Esophagus (tissue), 2 donors: ENCODE measurements at regions not wholly inside any gene's neighbourhood (a gene's known extent, or its start where the extent isn't known, plus 50 kb on each side); places are given as distances from the start of the nearest gene placed in this dataset.

Experiments
- H3K27ac ChIP-seq, 2 donors: one replicate each; pipeline ENCODE4 v1.5.1; 2013; ENCODE audit warnings: low read depth in 2 of 2, mild to moderate bottlenecking in 2 of 2, inconsistent platforms in 1 of 2, low read length in 1 of 2, moderate library complexity in 1 of 2
- H3K27me3 ChIP-seq, 2 donors: one replicate each; pipeline ENCODE4 v1.6.1; 2013; ENCODE audit warnings: low read length in 2 of 2, control low read depth in 1 of 2, mild to moderate bottlenecking in 1 of 2; ENCODE audit not compliant: insufficient read depth in 2 of 2, control insufficient read depth in 1 of 2
- H3K36me3 ChIP-seq, 2 donors: one replicate each; pipeline ENCODE4 v1.6.1; 2013; ENCODE audit warnings: low read length in 1 of 2; ENCODE audit not compliant: control insufficient read depth in 2 of 2, insufficient read depth in 2 of 2
- H3K4me1 ChIP-seq, 2 donors: one replicate each; pipeline ENCODE4 v1.6.1; 2013; ENCODE audit warnings: low read length in 1 of 2; ENCODE audit not compliant: control insufficient read depth in 2 of 2, insufficient read depth in 2 of 2
- H3K4me3 ChIP-seq, 2 donors: one replicate each; pipeline ENCODE4 v1.5.1; 2013; ENCODE audit warnings: low read length in 2 of 2, mild to moderate bottlenecking in 2 of 2, low read depth in 1 of 2, moderate library complexity in 1 of 2
- H3K9me3 ChIP-seq, 2 donors: one replicate each; pipeline ENCODE4 v1.6.1; 2013; ENCODE audit warnings: mild to moderate bottlenecking in 2 of 2, low read depth in 1 of 2, low read length in 1 of 2, moderate library complexity in 1 of 2; ENCODE audit not compliant: control insufficient read depth in 2 of 2, insufficient read depth in 1 of 2
- WGBS, 2 donors: extraction: QIAGEN DNeasy Blood & Tissue Kit; methylation state at CpG; one replicate each; pipeline ENCODE4 v1.1.7; 2013; 5-methylcytosine and 5-hydroxymethylcytosine counted together
- donor health status: healthy with polysubstance abuse.
- donor health status: Bipolar disorder and iron deficiency.

GRCh38 chr9:105083256-105083655 is 155.3 kb upstream of the ABCA1 start:
- Histone ChIP-seq H3K9me3 (no peaks in the 10 kb centered on the region), H3K4me1 (no peaks in the 10 kb centered on the region), H3K4me3 (no peak overlapping the region), H3K36me3 (no peaks in the 10 kb centered on the region), H3K27ac (no peak overlapping the region), H3K27me3 (no peaks in the 10 kb centered on the region)
- WGBS, 2 donors: 67% methylated on average over 2 of the region's 2 CpGs

GRCh38 chr9:105087910-105088898 is 156.2 kb upstream of the SLC44A1 start:
- WGBS, 2 donors: 40 to 54% methylated on average over 4 of the region's 4 CpGs
- Histone ChIP-seq H3K36me3 (no peaks in the 10 kb centered on the region), H3K27ac (peak overlapping the region in 1 of 2 donors; percentile 4), H3K4me3 (no peak overlapping the region), H3K4me1 (no peaks in the 10 kb centered on the region), H3K9me3 (no peaks in the 10 kb centered on the region), H3K27me3 (no peaks in the 10 kb centered on the region)

- Histone ChIP-seq H3K27me3 (no peaks in the 10 kb centered on the region), H3K4me3 (no peak overlapping the region), H3K4me1 (no peaks in the 10 kb centered on the region), H3K36me3 (no peaks in the 10 kb centered on the region), H3K27ac (no peak overlapping the region), H3K9me3 (no peaks in the 10 kb centered on the region)
- WGBS, 2 donors: 84 to 89% methylated on average over 5 of the region's 5 CpGs
Measured at GRCh38 chr9:105089874-105090273, 154.6 kb upstream of the SLC44A1 start.

GRCh38 chr9:105091004-105091640 is 153.3 kb upstream of the SLC44A1 start:
- Histone ChIP-seq H3K9me3 (no peaks in the 10 kb centered on the region), H3K27ac (no peak overlapping the region), H3K36me3 (no peaks in the 10 kb centered on the region), H3K4me3 (no peak overlapping the region), H3K27me3 (no peaks in the 10 kb centered on the region), H3K4me1 (no peaks in the 10 kb centered on the region)
- WGBS, 2 donors: 70 to 76% methylated on average over 4 of the region's 4 CpGs

- 52 to 69% methylated on average over 1 of the region's 1 CpG for WGBS, 2 donors
- Histone ChIP-seq H3K9me3 (no peaks in the 10 kb centered on the region), H3K4me3 (no peak overlapping the region), H3K36me3 (no peaks in the 10 kb centered on the region), H3K27ac (no peak overlapping the region), H3K4me1 (no peaks in the 10 kb centered on the region), H3K27me3 (no peaks in the 10 kb centered on the region)
Measured at GRCh38 chr9:105093685-105094084, 150.8 kb upstream of the SLC44A1 start.

GRCh38 chr9:105098370-105098769 is 146.1 kb upstream of the SLC44A1 start:
- H3K36me3 ChIP-seq: no peaks in the 10 kb centered on the region
- no peak overlapping the region for H3K4me3 ChIP-seq
- no peak overlapping the region for H3K27ac ChIP-seq
- no peaks in the 10 kb centered on the region for H3K27me3 ChIP-seq
- no peaks in the 10 kb centered on the region for H3K4me1 ChIP-seq
- H3K9me3 ChIP-seq: no peaks in the 10 kb centered on the region
- 50 to 51% methylated on average over 2 of the region's 2 CpGs for WGBS, 2 donors

- 55 to 56% methylated on average over 3 of the region's 3 CpGs for WGBS, 2 donors
- Histone ChIP-seq H3K9me3 (no peaks in the 10 kb centered on the region), H3K4me3 (no peak overlapping the region)
Measured at GRCh38 chr9:105103776-105104175, 140.7 kb upstream of the SLC44A1 start.

GRCh38 chr9:105114318-105114717 is 130.1 kb upstream of the SLC44A1 start:
- H3K9me3 ChIP-seq: no peaks in the 10 kb centered on the region
- H3K27ac ChIP-seq: no peak overlapping the region
- no peak overlapping the region for H3K4me3 ChIP-seq
- no peaks in the 10 kb centered on the region for H3K4me1 ChIP-seq
- 86 to 90% methylated on average over 5 of the region's 5 CpGs for WGBS, 2 donors
- no peaks in the 10 kb centered on the region for H3K36me3 ChIP-seq
- no peaks in the 10 kb centered on the region for H3K27me3 ChIP-seq

More at GRCh38 chr9:105103776-105104175, 140.7 kb upstream of the SLC44A1 start:
- Histone ChIP-seq H3K36me3 (no peaks in the 10 kb centered on the region), H3K4me1 (no peaks in the 10 kb centered on the region), H3K27ac (no peak overlapping the region), H3K27me3 (no peaks in the 10 kb centered on the region)

- no peaks in the 10 kb centered on the region for H3K4me1 ChIP-seq
- WGBS, 2 donors: 54 to 57% methylated on average over 11 of the region's 11 CpGs
- H3K27ac ChIP-seq: no peak overlapping the region
- no peaks in the 10 kb centered on the region for H3K27me3 ChIP-seq
- no peaks in the 10 kb centered on the region for H3K9me3 ChIP-seq
- H3K36me3 ChIP-seq: no peaks in the 10 kb centered on the region
- H3K4me3 ChIP-seq: no peak overlapping the region
Measured at GRCh38 chr9:105114964-105115728, 129.3 kb upstream of the SLC44A1 start.
